ENCODE measurements at regions not wholly inside any gene's neighbourhood (a gene's known extent, or its start where the extent isn't known, plus 50 kb on each side); places are given as distances from the start of the nearest gene placed in this dataset.

GRCh38 chr12:76138656-76139055 is 54.2 kb upstream of the NAP1L1 start:
- H3K4me3 ChIP-seq (ENCODE audit: control extremely low read depth in 1 of 5, extremely low read depth in 1 of 5, insufficient read depth in 1 of 5, low read depth in 2 of 5, low read length in 4 of 5): no peak overlapping the region
- Mint-ChIP-seq H3K4me1 (peaks cover 7% of the 10 kb centered on the region), H3K27ac (no peak overlapping the region), H3K27me3 (peaks cover 4% of the 10 kb centered on the region), H3K4me3 (no peak overlapping the region), H3K9me3 (ENCODE audit: insufficient read depth) (no peaks in the 10 kb centered on the region)
- no peaks in the 10 kb centered on the region for H4K20me1 ChIP-seq (ENCODE audit: control insufficient read depth, insufficient read depth, low read length, poor library complexity, severe bottlenecking)
- H3K79me2 ChIP-seq (ENCODE audit: control insufficient read depth, insufficient read depth, low read length): no peaks in the 10 kb centered on the region
- CTCF ChIA-PET: no interaction called here
- H2AFZ ChIP-seq (ENCODE audit: insufficient read depth, low read depth, low read length, poor library complexity, severe bottlenecking): no peak overlapping the region
- no peak overlapping the region for H3K27ac ChIP-seq (ENCODE audit: low read length in 2 of 2)
- ATAC-seq (ENCODE audit: low read depth) (no peak), DNase-seq (no peak)
- no peaks in the 10 kb centered on the region for H3K36me3 ChIP-seq (replicated peaks in 1 of 2; ENCODE audit: control extremely low read depth in 1 of 2, control insufficient read depth in 1 of 2, extremely low read depth in 1 of 2, insufficient read depth in 2 of 2, low read length in 1 of 2)
- no peaks in the 10 kb centered on the region for H3K27me3 ChIP-seq (replicated peaks in 1 of 4; ENCODE audit: control extremely low read depth in 1 of 4, control insufficient read depth in 3 of 4, insufficient read depth in 4 of 4, low read length in 3 of 4)
- intact Hi-C loops (cut with micrococcal nuclease): no loop called here
- H3K4me2 ChIP-seq (replicated peaks; ENCODE audit: low read depth, low read length, poor library complexity, severe bottlenecking): no peak overlapping the region
- H3K4me1 ChIP-seq (ENCODE audit: control insufficient read depth in 2 of 2, insufficient read depth in 2 of 2, low read length in 2 of 2): peaks cover 2 to 7% of the 10 kb centered on the region in 2 donors
- WGBS (ENCODE audit: insufficient coverage): no CpG with 5 or more reads among the region's 2 CpGs
- TF ChIP-seq EZH2 (IDR thresholded peaks at IDR 0.05; ENCODE audit: borderline replicate concordance, insufficient read depth, low read depth, low read length, poor library complexity, severe bottlenecking) (no peak), CTCF (IDR thresholded peaks at IDR 0.05) (no peak)
- POLR2A ChIA-PET: no interaction called here
- no peaks in the 10 kb centered on the region for H3K9me3 ChIP-seq (ENCODE audit: control extremely low read depth in 1 of 3, control insufficient read depth in 2 of 3, insufficient read depth in 1 of 3, low read length in 2 of 3)
- no peak overlapping the region for H3K9ac ChIP-seq (ENCODE audit: low read length)

- ChIA-PET CTCF (no interaction called here), POLR2A (no interaction called here)
- H3K4me3 ChIP-seq (ENCODE audit: control extremely low read depth in 1 of 5, extremely low read depth in 1 of 5, insufficient read depth in 1 of 5, low read depth in 2 of 5, low read length in 4 of 5): no peak overlapping the region
- no peak overlapping the region for H3K4me3 Mint-ChIP-seq
- no peaks in the 10 kb centered on the region for H3K9me3 Mint-ChIP-seq (ENCODE audit: insufficient read depth)
- ATAC-seq (ENCODE audit: low read depth): no peak
- no peaks in the 10 kb centered on the region for H3K4me1 Mint-ChIP-seq
- no peak for TF ChIP-seq EZH2 (IDR thresholded peaks at IDR 0.05; ENCODE audit: borderline replicate concordance, insufficient read depth, low read depth, low read length, poor library complexity, severe bottlenecking)
- no peak for TF ChIP-seq CTCF (IDR thresholded peaks at IDR 0.05)
- H3K27me3 ChIP-seq (replicated peaks in 1 of 4; ENCODE audit: control extremely low read depth in 1 of 4, control insufficient read depth in 3 of 4, insufficient read depth in 4 of 4, low read length in 3 of 4): no peaks in the 10 kb centered on the region
- intact Hi-C loops (cut with micrococcal nuclease): no loop called here
- H3K36me3 ChIP-seq (replicated peaks in 1 of 2; ENCODE audit: control extremely low read depth in 1 of 2, control insufficient read depth in 1 of 2, extremely low read depth in 1 of 2, insufficient read depth in 2 of 2, low read length in 1 of 2): no peaks in the 10 kb centered on the region
- WGBS (ENCODE audit: insufficient coverage): 93% methylated on average over 2 of the region's 6 CpGs
- no peak overlapping the region for H2AFZ ChIP-seq (ENCODE audit: insufficient read depth, low read depth, low read length, poor library complexity, severe bottlenecking)
- no peaks in the 10 kb centered on the region for H3K4me1 ChIP-seq (ENCODE audit: control insufficient read depth in 2 of 2, insufficient read depth in 2 of 2, low read length in 2 of 2)
- H4K20me1 ChIP-seq (ENCODE audit: control insufficient read depth, insufficient read depth, low read length, poor library complexity, severe bottlenecking): no peaks in the 10 kb centered on the region
- H3K79me2 ChIP-seq (ENCODE audit: control insufficient read depth, insufficient read depth, low read length): no peaks in the 10 kb centered on the region
- H3K27ac Mint-ChIP-seq: no peak overlapping the region
- no peak overlapping the region for H3K4me2 ChIP-seq (replicated peaks; ENCODE audit: low read depth, low read length, poor library complexity, severe bottlenecking)
- no peak overlapping the region for H3K27ac ChIP-seq (ENCODE audit: low read length in 2 of 2)
- H3K9ac ChIP-seq (ENCODE audit: low read length): no peak overlapping the region
- H3K27me3 Mint-ChIP-seq: peaks cover 8% of the 10 kb centered on the region
- no peak for DNase-seq
- no peaks in the 10 kb centered on the region for H3K9me3 ChIP-seq (ENCODE audit: control extremely low read depth in 1 of 3, control insufficient read depth in 2 of 3, insufficient read depth in 1 of 3, low read length in 2 of 3)
Observed at GRCh38 chr12:76137606-76138005, 53.1 kb upstream of the NAP1L1 start.
